ENCODE measurements at regions not wholly inside any gene's neighbourhood (a gene's known extent, or its start where the extent isn't known, plus 50 kb on each side); places are given as distances from the start of the nearest gene placed in this dataset.

GRCh38 chr1:20426923-20427322, 59.1 kb downstream of the CAMK2N1 start:
- no peak for TF ChIP-seq CTCF (IDR thresholded peaks at IDR 0.05; ENCODE audit: poor library complexity, severe bottlenecking)
- H3K9me3 ChIP-seq (ENCODE audit: severe bottlenecking), result peaks cover 4% of the 10 kb centered on the region
- H3K27ac ChIP-seq (ENCODE audit: poor library complexity, severe bottlenecking), result peak overlapping the region; percentile 27
- H3K36me3 ChIP-seq (ENCODE audit: low read depth), result no peaks in the 10 kb centered on the region
- DNase-seq (ENCODE audit: low spot score) (no peak), ATAC-seq (ENCODE audit: low read depth) (peak; percentile 97)
- H3K27me3 ChIP-seq (ENCODE audit: insufficient read depth, poor library complexity, severe bottlenecking), result no peaks in the 10 kb centered on the region
- no peak overlapping the region for H3K4me3 ChIP-seq (ENCODE audit: severe bottlenecking)
- H3K4me1 ChIP-seq (ENCODE audit: insufficient read depth, poor library complexity, severe bottlenecking), result peaks cover 12% of the 10 kb centered on the region

- Histone ChIP-seq H3K36me3 (ENCODE audit: low read depth) (no peaks in the 10 kb centered on the region), H3K27me3 (ENCODE audit: insufficient read depth, poor library complexity, severe bottlenecking) (no peaks in the 10 kb centered on the region), H3K4me1 (ENCODE audit: insufficient read depth, poor library complexity, severe bottlenecking) (peaks cover 12% of the 10 kb centered on the region), H3K9me3 (ENCODE audit: severe bottlenecking) (peaks cover 4% of the 10 kb centered on the region), H3K4me3 (ENCODE audit: severe bottlenecking) (no peak overlapping the region), H3K27ac (ENCODE audit: poor library complexity, severe bottlenecking) (peak overlapping the region; percentile 27)
- TF ChIP-seq CTCF (IDR thresholded peaks at IDR 0.05; ENCODE audit: poor library complexity, severe bottlenecking), result no peak
- ATAC-seq (ENCODE audit: low read depth), result no peak
- DNase-seq (ENCODE audit: low spot score), result no peak
Observed at GRCh38 chr1:20426371-20426770, 59.6 kb downstream of the CAMK2N1 start.

GRCh38 chr1:20425622-20426021, 60.4 kb downstream of the CAMK2N1 start:
- Histone ChIP-seq H3K4me3 (ENCODE audit: severe bottlenecking) (no peak overlapping the region), H3K36me3 (ENCODE audit: low read depth) (no peaks in the 10 kb centered on the region), H3K27ac (ENCODE audit: poor library complexity, severe bottlenecking) (no peak overlapping the region), H3K4me1 (ENCODE audit: insufficient read depth, poor library complexity, severe bottlenecking) (peaks cover 12% of the 10 kb centered on the region), H3K27me3 (ENCODE audit: insufficient read depth, poor library complexity, severe bottlenecking) (no peaks in the 10 kb centered on the region), H3K9me3 (ENCODE audit: severe bottlenecking) (peaks cover 4% of the 10 kb centered on the region)
- TF ChIP-seq CTCF (IDR thresholded peaks at IDR 0.05; ENCODE audit: poor library complexity, severe bottlenecking), result no peak
- DNase-seq (ENCODE audit: low spot score), result no peak
- ATAC-seq (ENCODE audit: low read depth), result no peak

- Histone ChIP-seq H3K4me3 (ENCODE audit: severe bottlenecking) (no peak overlapping the region), H3K27me3 (ENCODE audit: insufficient read depth, poor library complexity, severe bottlenecking) (no peaks in the 10 kb centered on the region), H3K4me1 (ENCODE audit: insufficient read depth, poor library complexity, severe bottlenecking) (peaks cover 12% of the 10 kb centered on the region), H3K36me3 (ENCODE audit: low read depth) (no peaks in the 10 kb centered on the region), H3K27ac (ENCODE audit: poor library complexity, severe bottlenecking) (no peak overlapping the region), H3K9me3 (ENCODE audit: severe bottlenecking) (peaks cover 4% of the 10 kb centered on the region)
- DNase-seq (ENCODE audit: low spot score) (no peak), ATAC-seq (ENCODE audit: low read depth) (no peak)
- TF ChIP-seq CTCF (IDR thresholded peaks at IDR 0.05; ENCODE audit: poor library complexity, severe bottlenecking), result no peak
Observed at GRCh38 chr1:20423169-20423795, 62.7 kb downstream of the CAMK2N1 start.

- Histone ChIP-seq H3K27me3 (ENCODE audit: insufficient read depth, poor library complexity, severe bottlenecking) (no peaks in the 10 kb centered on the region), H3K27ac (ENCODE audit: poor library complexity, severe bottlenecking) (no peak overlapping the region), H3K4me3 (ENCODE audit: severe bottlenecking) (no peak overlapping the region), H3K36me3 (ENCODE audit: low read depth) (no peaks in the 10 kb centered on the region), H3K9me3 (ENCODE audit: severe bottlenecking) (peaks cover 4% of the 10 kb centered on the region), H3K4me1 (ENCODE audit: insufficient read depth, poor library complexity, severe bottlenecking) (peaks cover 1% of the 10 kb centered on the region)
- DNase-seq (ENCODE audit: low spot score) (no peak), ATAC-seq (ENCODE audit: low read depth) (no peak)
- no peak for TF ChIP-seq CTCF (IDR thresholded peaks at IDR 0.05; ENCODE audit: poor library complexity, severe bottlenecking)
Observed at GRCh38 chr1:20421441-20421840, 64.6 kb downstream of the CAMK2N1 start.

Data from RWPE2 (cell line).